HUES48 (cell line): ENCODE measurements at regions not wholly inside any gene's neighbourhood (a gene's known extent, or its start where the extent isn't known, plus 50 kb on each side); places are given as distances from the start of the nearest gene placed in this dataset.
A peak's percentile ranks its signal among the peaks of the same experiment; 100 is the strongest.
"Not testable (repeated sequence)": the region's sequence is repeated elsewhere in the genome, so short reads cannot be mapped to it uniquely, and the experiment has no call there.

ENCODE experiments used
- H3K27ac ChIP-seq: one replicate; pipeline ENCODE4 v1.7.0; 2013; ENCODE audit warnings: low read depth, low read length, inconsistent platforms
- H3K27me3 ChIP-seq: 2 replicates; pipeline ENCODE4 v1.6.1; 2013; ENCODE audit warnings: mild to moderate bottlenecking, low read length; ENCODE audit not compliant: control insufficient read depth, insufficient read depth
- H3K36me3 ChIP-seq: 2 replicates; pipeline ENCODE4 v1.6.1; 2013; ENCODE audit warnings: low read length; ENCODE audit not compliant: control insufficient read depth, insufficient read depth
- H3K4me1 ChIP-seq: 2 replicates; pipeline ENCODE4 v1.6.1; 2013; ENCODE audit warnings: mild to moderate bottlenecking, low read length; ENCODE audit not compliant: control insufficient read depth, insufficient read depth
- H3K4me3 ChIP-seq: 2 replicates; pipeline ENCODE4 v1.5.1; 2013; ENCODE audit warnings: mild to moderate bottlenecking, low read depth, low read length
- H3K9ac ChIP-seq: 2 replicates; pipeline ENCODE4 v1.6.1; 2013; ENCODE audit warnings: mild to moderate bottlenecking, low read depth, low read length, moderate library complexity
- H3K9me3 ChIP-seq: 2 replicates; pipeline ENCODE4 v1.6.1; 2013; ENCODE audit warnings: low read length; ENCODE audit not compliant: control insufficient read depth, insufficient read depth

GRCh38 chr11:38392176-38392575 lies 1794.1 kb upstream of the RAG2 start:
- peaks cover 20% of the 10 kb centered on the region for H3K4me1 ChIP-seq
- peak overlapping the region; percentile 37 for H3K27ac ChIP-seq
- H3K36me3 ChIP-seq = no peaks in the 10 kb centered on the region
- no peak overlapping the region for H3K9ac ChIP-seq
- H3K4me3 ChIP-seq = peak overlapping the region; percentile 18; the same call in 1 of the 2 replicates
- no peaks in the 10 kb centered on the region for H3K27me3 ChIP-seq
- H3K9me3 ChIP-seq = no peaks in the 10 kb centered on the region

- Histone ChIP-seq H3K27me3 (no peaks in the 10 kb centered on the region), H3K9ac (no peak overlapping the region), H3K27ac (no peak overlapping the region), H3K9me3 (no peaks in the 10 kb centered on the region), H3K4me1 (no peaks in the 10 kb centered on the region), H3K36me3 (no peaks in the 10 kb centered on the region), H3K4me3 (no peak overlapping the region)
Measured at GRCh38 chr11:38384568-38384967, 1786.5 kb upstream of the RAG2 start.

DNA sequence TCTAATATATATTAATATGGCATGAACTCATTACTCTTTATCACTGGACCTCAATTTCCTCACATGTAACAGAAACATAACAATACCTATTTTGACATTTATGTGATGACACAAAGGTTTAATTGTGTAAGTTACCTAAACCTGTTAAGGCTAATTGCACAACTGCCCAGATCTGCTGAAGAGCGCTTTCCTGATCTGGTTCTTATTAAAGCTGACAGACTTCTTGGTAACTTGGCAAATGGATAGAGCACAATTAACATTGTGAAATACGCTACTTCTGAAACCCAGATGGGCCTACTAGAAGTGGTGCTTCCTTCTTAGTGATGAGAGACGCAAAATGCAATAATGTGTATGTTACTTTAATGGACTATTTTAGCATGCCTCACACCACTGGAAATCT lies 1767.2 kb upstream of the RAG2 start:
- Histone ChIP-seq H3K27me3 (no peaks in the 10 kb centered on the region), H3K4me3 (no peak overlapping the region), H3K4me1 (no peaks in the 10 kb centered on the region), H3K36me3 (no peaks in the 10 kb centered on the region), H3K27ac (no peak overlapping the region), H3K9me3 (no peaks in the 10 kb centered on the region), H3K9ac (no peak overlapping the region)

DNA sequence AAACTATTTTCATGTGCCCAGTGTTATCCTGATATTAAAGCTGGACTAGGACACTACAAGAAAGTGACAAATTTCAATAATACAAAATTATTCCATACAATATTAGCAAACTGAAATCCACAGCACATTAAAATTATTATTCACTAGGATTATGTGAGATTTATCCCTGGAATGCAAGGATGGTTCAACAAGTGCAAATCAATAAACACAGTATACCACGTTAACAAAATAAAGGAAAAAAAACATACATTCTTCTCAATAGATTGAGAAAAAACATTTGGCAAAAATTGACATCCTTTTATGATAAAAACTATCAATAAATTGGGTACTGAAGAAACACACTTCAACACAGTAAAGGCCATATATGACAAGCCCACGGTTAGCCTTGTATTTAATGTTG lies 1758.2 kb upstream of the RAG2 start:
- Histone ChIP-seq H3K27ac (no peak overlapping the region), H3K36me3 (no peaks in the 10 kb centered on the region), H3K9me3 (no peaks in the 10 kb centered on the region; the same call in 1 of the 2 replicates), H3K4me3 (no peak overlapping the region), H3K9ac (no peak overlapping the region), H3K27me3 (no peaks in the 10 kb centered on the region), H3K4me1 (no peaks in the 10 kb centered on the region)

DNA sequence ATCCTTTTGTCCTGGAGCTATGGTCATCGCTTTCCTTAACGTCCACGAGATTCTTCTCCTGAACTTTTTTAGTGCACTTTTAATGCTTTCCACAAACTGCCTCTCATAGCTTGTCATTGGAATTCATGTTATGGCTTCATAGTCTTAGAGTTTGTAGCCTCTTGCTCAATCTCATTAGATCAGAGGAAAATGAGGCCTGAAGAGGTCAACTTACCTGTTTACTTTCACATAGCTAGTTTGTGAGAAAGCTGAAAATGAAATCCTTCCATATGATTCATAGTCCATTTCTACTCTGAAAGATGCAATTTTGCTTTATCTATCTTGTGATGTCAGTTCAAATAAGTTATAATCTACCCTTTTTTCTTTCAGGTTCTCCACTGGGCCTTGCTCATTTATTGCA lies 1747.2 kb upstream of the RAG2 start:
- H3K4me1 ChIP-seq = no peaks in the 10 kb centered on the region
- no peak overlapping the region for H3K9ac ChIP-seq
- H3K27ac ChIP-seq = no peak overlapping the region
- peaks cover 6% of the 10 kb centered on the region; the same call in 1 of the 2 replicates for H3K9me3 ChIP-seq
- H3K36me3 ChIP-seq = no peaks in the 10 kb centered on the region
- H3K4me3 ChIP-seq = no peak overlapping the region
- H3K27me3 ChIP-seq = no peaks in the 10 kb centered on the region

DNA sequence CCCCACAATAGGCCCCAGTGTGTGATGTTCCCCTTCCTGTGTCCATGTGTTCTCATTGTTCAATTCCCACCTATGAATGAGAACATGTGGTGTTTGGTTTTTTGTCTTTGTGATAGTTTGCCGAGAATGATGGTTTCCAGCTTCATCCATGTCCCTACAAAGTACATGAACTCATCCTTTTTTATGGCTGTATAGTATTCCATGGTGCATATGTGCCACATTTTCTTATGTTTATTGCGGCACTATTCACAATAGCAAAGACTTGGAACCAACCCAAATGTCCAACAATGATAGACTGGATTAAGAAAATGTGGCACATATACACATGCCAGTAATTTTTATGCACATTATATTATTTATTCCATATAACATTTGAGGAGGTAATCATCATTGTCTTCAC lies 1743.6 kb upstream of the RAG2 start:
- not testable (repeated sequence) for H3K4me1 ChIP-seq, H3K36me3 ChIP-seq, H3K27me3 ChIP-seq, H3K4me3 ChIP-seq, H3K9ac ChIP-seq, H3K9me3 ChIP-seq, H3K27ac ChIP-seq

DNA sequence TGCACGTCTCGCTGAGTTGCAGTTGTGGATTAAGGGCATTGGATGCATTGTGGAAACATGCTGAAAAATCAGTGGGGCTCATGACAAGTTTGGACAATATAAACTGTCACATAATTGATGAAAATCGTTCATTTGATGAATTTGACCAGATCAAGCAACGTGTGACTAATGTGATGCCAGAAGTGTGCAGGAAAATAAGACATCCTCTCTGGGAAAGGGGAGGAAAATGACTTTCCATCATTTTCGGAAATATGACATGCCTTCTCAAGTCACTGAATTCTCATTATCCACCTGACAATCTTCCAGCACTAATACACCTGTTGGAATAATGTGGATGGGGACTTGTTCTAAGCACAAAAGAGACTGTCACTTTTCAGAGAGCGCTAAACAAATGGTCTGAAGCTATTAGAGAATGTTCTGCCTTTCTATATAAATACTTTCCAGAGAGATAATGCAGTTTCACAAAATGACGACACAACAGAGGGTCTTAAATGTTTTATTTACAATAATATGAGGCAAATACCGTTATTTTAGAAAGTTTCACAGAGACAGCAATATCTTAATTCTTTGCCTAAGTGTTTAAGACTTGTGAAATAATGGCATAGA lies 1741.9 kb upstream of the RAG2 start:
- Histone ChIP-seq H3K27me3 (no peaks in the 10 kb centered on the region), H3K36me3 (no peaks in the 10 kb centered on the region), H3K4me1 (no peaks in the 10 kb centered on the region), H3K9ac (no peak overlapping the region), H3K4me3 (no peak overlapping the region), H3K27ac (no peak overlapping the region), H3K9me3 (no peaks in the 10 kb centered on the region)

DNA sequence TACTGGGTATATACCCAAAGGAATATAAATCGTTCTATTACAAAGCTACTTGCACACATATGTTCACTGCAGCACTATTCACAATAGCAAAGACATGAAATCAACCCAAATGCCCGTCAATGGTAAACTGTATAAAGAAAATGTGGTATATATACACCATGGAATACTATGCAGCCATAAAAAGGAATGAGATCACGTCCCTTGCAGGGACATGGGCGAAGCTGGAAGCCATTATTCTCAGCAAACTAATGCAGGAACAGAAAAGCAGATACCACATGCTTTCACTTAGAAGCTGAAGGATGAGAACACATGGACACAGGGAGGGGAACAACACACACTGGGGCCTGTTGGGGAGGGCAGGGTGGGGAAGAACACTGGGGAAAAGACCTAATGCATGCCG lies 1740.0 kb upstream of the RAG2 start:
- not testable (repeated sequence) for H3K9ac ChIP-seq, H3K27ac ChIP-seq, H3K4me1 ChIP-seq, H3K36me3 ChIP-seq, H3K9me3 ChIP-seq, H3K27me3 ChIP-seq, H3K4me3 ChIP-seq

GRCh38 chr11:38332046-38332445 lies 1734.0 kb upstream of the RAG2 start:
- no peak overlapping the region for H3K9ac ChIP-seq
- H3K4me1 ChIP-seq = no peaks in the 10 kb centered on the region; the same call in 1 of the 2 replicates
- H3K36me3 ChIP-seq = no peaks in the 10 kb centered on the region
- H3K27ac ChIP-seq = no peak overlapping the region
- H3K27me3 ChIP-seq = no peaks in the 10 kb centered on the region
- H3K4me3 ChIP-seq = no peak overlapping the region
- H3K9me3 ChIP-seq = no peaks in the 10 kb centered on the region

- Histone ChIP-seq H3K27ac (no peak overlapping the region), H3K4me3 (no peak overlapping the region), H3K27me3 (no peaks in the 10 kb centered on the region), H3K4me1 (peaks cover 9% of the 10 kb centered on the region), H3K36me3 (no peaks in the 10 kb centered on the region), H3K9ac (no peak overlapping the region), H3K9me3 (no peaks in the 10 kb centered on the region)
Measured at GRCh38 chr11:38330578-38330977, 1732.5 kb upstream of the RAG2 start.

- H3K9me3 ChIP-seq = no peaks in the 10 kb centered on the region
- H3K36me3 ChIP-seq = no peaks in the 10 kb centered on the region
- no peaks in the 10 kb centered on the region for H3K27me3 ChIP-seq
- no peak overlapping the region for H3K9ac ChIP-seq
- peaks cover 9% of the 10 kb centered on the region for H3K4me1 ChIP-seq
- no peak overlapping the region for H3K4me3 ChIP-seq
- no peak overlapping the region for H3K27ac ChIP-seq
Measured at GRCh38 chr11:38323961-38324761, 1726.1 kb upstream of the RAG2 start.
